A549 (cell line): ENCODE measurements at regions not wholly inside any gene's neighbourhood (a gene's known extent, or its start where the extent isn't known, plus 50 kb on each side); places are given as distances from the start of the nearest gene placed in this dataset.

ENCODE experiments used
- ATOH8 ChIP-seq: fragments of 250-450 bp; sonication (Bioruptor Pico); IDR thresholded peaks from 2 replicates; pipeline ENCODE4 v1.5.0; 2020; ENCODE audit warnings: low read depth, mild to moderate bottlenecking, moderate library complexity
- BHLHE40 ChIP-seq: IDR thresholded peaks from 2 replicates; pipeline ENCODE4 v1.6.1; 2012; ENCODE audit warnings: low read depth, low read length, inconsistent platforms
- CTCF ChIP-seq: fragments of >200 bp; sonication (Bioruptor Twin); formaldehyde crosslinking; IDR thresholded peaks from 3 replicates; pipeline ENCODE4 v1.5.1; 2016
- E2F6 ChIP-seq: IDR thresholded peaks from 2 replicates; pipeline ENCODE4 v1.6.1; 2012; ENCODE audit warnings: low read depth, borderline replicate concordance
- ELK1 ChIP-seq: fragments of 150-350 bp; IDR thresholded peaks from 2 replicates; pipeline ENCODE4 v1.6.1; 2014; ENCODE audit warnings: low read depth, mild to moderate bottlenecking, low read length
- ESRRA ChIP-seq: fragments of 150-350 bp; IDR thresholded peaks from 2 replicates; pipeline ENCODE4 v1.6.1; 2014; ENCODE audit warnings: mild to moderate bottlenecking, low read length, borderline replicate concordance
- FOSB ChIP-seq: fragments of 250-450 bp; sonication (Bioruptor Pico); IDR thresholded peaks from 2 replicates; pipeline ENCODE4 v1.5.0; 2020; ENCODE audit warnings: mild to moderate bottlenecking, moderate library complexity
- FOXS1 ChIP-seq: fragments of 250-450 bp; sonication (Bioruptor Pico); IDR thresholded peaks from 2 replicates; pipeline ENCODE4 v1.5.0; 2020; ENCODE audit warnings: mild to moderate bottlenecking, moderate library complexity
- HOXA7 ChIP-seq: fragments of 250-450 bp; sonication (Bioruptor Pico); IDR thresholded peaks from 2 replicates; pipeline ENCODE4 v1.5.0; 2020; ENCODE audit warnings: mild to moderate bottlenecking, moderate library complexity
- HOXB5 ChIP-seq: fragments of 250-450 bp; sonication (Bioruptor Pico); IDR thresholded peaks from 2 replicates; pipeline ENCODE4 v1.5.0; 2020; ENCODE audit warnings: mild to moderate bottlenecking, moderate library complexity
- JUN ChIP-seq, 2 experiments: fragments of >200 bp; sonication (Bioruptor Twin); formaldehyde crosslinking; IDR thresholded peaks; 2 replicates in 1 of 2; 3 replicates in 1 of 2; pipeline ENCODE4 v1.6.1; 2016 to 2017
- MAX ChIP-seq: IDR thresholded peaks from 2 replicates; pipeline ENCODE4 v1.6.1; 2012
- MAZ ChIP-seq: fragments of 150-350 bp; IDR thresholded peaks from 2 replicates; pipeline ENCODE4 v1.6.1; 2014; ENCODE audit warnings: antibody characterized with exemption, low read depth, low read length, borderline replicate concordance
- NFE2L2 ChIP-seq: fragments of 150-350 bp; conservative IDR thresholded peaks from 2 replicates; pipeline ENCODE4 v1.6.1; 2014; ENCODE audit warnings: low read length
- NPAS2 ChIP-seq: fragments of 250-450 bp; sonication (Bioruptor Pico); IDR thresholded peaks from 2 replicates; pipeline ENCODE4 v1.8.0; 2022; ENCODE audit warnings: mild to moderate bottlenecking, moderate library complexity, borderline replicate concordance
- PBX3 ChIP-seq: IDR thresholded peaks from 2 replicates; pipeline ENCODE4 v1.6.1; 2012
- RAD21 ChIP-seq, 2 experiments: fragments of >200 bp in 1 of 2; sonication (Bioruptor Twin) in 1 of 2; formaldehyde crosslinking in 1 of 2; IDR thresholded peaks in 1 of 2; conservative IDR thresholded peaks in 1 of 2; 2 replicates in 1 of 2; 3 replicates in 1 of 2; pipeline ENCODE4 v1.6.1; 2012 to 2018; ENCODE audit warnings: inconsistent platforms in 1 of 2
- RFX5 ChIP-seq: fragments of 450-650 bp; IDR thresholded peaks from 2 replicates; pipeline ENCODE4 v1.7.1; 2014; ENCODE audit warnings: antibody characterized with exemption, mild to moderate bottlenecking, moderate library complexity
- RNF2 ChIP-seq: fragments of 200-600 bp; sonication (generic); IDR thresholded peaks from 2 replicates; pipeline ENCODE4 v1.6.1; 2016; ENCODE audit warnings: low read depth, mild to moderate bottlenecking, antibody characterized with exemption, moderate library complexity, borderline replicate concordance
- SMC3 ChIP-seq: fragments of >200 bp; sonication (Bioruptor Twin); formaldehyde crosslinking; IDR thresholded peaks from 3 replicates; pipeline ENCODE4 v1.6.1; 2018; ENCODE audit warnings: inconsistent platforms
- ZSCAN20 ChIP-seq: fragments of 250-450 bp; sonication (Bioruptor Pico); IDR thresholded peaks from 2 replicates; pipeline ENCODE4 v1.8.0; 2022; ENCODE audit warnings: mild to moderate bottlenecking, moderate library complexity

- TF ChIP-seq MAX (peak; percentile 57; the same call in 1 of the 2 replicates), JUN (IDR thresholded peaks at IDR 0.05) (peak; percentile 43 to 52; a peak in 1 of 5 replicates), HOXB5 (CRISPR knock-in tag) (0 out of 2 replicates have a peak, but pooled peaks have one; percentile 27), ATOH8 (CRISPR knock-in tag) (no peak; the same call in 1 of the 2 replicates), RFX5 (no peak), PBX3 (no peak), SMC3 (peak; percentile 30), RNF2 (no peak), ZSCAN20 (CRISPR knock-in tag) (no peak), RAD21 (conservative IDR thresholded peaks at IDR 0.05 in 1 of 2, IDR thresholded peaks at IDR 0.05 in 1 of 2) (peak in 1 of 2 experiments; percentile 16; a peak in 2 of 5 replicates), ESRRA (no peak), E2F6 (no peak), NFE2L2 (no peak), BHLHE40 (no peak), MAZ (no peak), CTCF (no peak), FOSB (CRISPR knock-in tag) (no peak), NPAS2 (no peak), FOXS1 (CRISPR knock-in tag) (no peak), ELK1 (no peak), HOXA7 (CRISPR knock-in tag) (no peak)
Observed at GRCh38 chr5:17373814-17374556, 124.0 kb upstream of the TAF11L2 start (continued).
